Activated CD4-positive, alpha-beta T cell treated with anti-CD3 and anti-CD28 coated beads, Interleukin-2, Interleukin-6, amounts not matched to agents 100 ng/mL and 50 ng/mL, durations not matched to agents 16 hours and 8 hours (primary cell): ENCODE measurements at regions not wholly inside any gene's neighbourhood (a gene's known extent, or its start where the extent isn't known, plus 50 kb on each side); places are given as distances from the start of the nearest gene placed in this dataset.
"Not testable (repeated sequence)": the region's sequence is repeated elsewhere in the genome, so short reads cannot be mapped to it uniquely, and the experiment has no call there.

Experiments
- DNase-seq: peaks from one replicate; pipeline ENCODE4 v3.0.0-alpha.2; 2020

- no peak for DNase-seq
These were observed 176.4 kb downstream of the ACTR3 start for GRCh38 chr2:114066186-114066747.

GRCh38 chr2:114068438-114068837, 178.5 kb downstream of the ACTR3 start:
- no peak for DNase-seq

GRCh38 chr2:114076961-114077360, 187.1 kb downstream of the ACTR3 start:
- DNase-seq: no peak

GRCh38 chr2:114079366-114080004, 189.6 kb downstream of the ACTR3 start:
- no peak for DNase-seq

- DNase-seq: no peak
These were observed 193.0 kb downstream of the ACTR3 start for GRCh38 chr2:114082731-114083433.

- DNase-seq: peak; percentile 15
These were observed 194.0 kb downstream of the ACTR3 start for GRCh38 chr2:114083717-114084387.

GRCh38 chr2:114085238-114085637, 195.3 kb downstream of the ACTR3 start:
- DNase-seq: no peak

- no peak for DNase-seq
These were observed 196.1 kb downstream of the ACTR3 start for GRCh38 chr2:114085992-114086391.

GRCh38 chr2:114089636-114090319, 199.9 kb downstream of the ACTR3 start:
- no peak for DNase-seq

GRCh38 chr2:114091010-114091409, 201.1 kb downstream of the ACTR3 start:
- DNase-seq: no peak

GRCh38 chr2:114108249-114108648, 218.4 kb downstream of the ACTR3 start:
- DNase-seq: no peak

- DNase-seq: no peak
These were observed 219.0 kb downstream of the ACTR3 start for GRCh38 chr2:114108824-114109416.

GRCh38 chr2:114111329-114111728, 221.4 kb downstream of the ACTR3 start:
- DNase-seq: no peak

GRCh38 chr2:114113518-114113917, 223.6 kb downstream of the ACTR3 start:
- DNase-seq: no peak

GRCh38 chr2:114118088-114118487, 228.2 kb downstream of the ACTR3 start:
- no peak for DNase-seq

- DNase-seq: no peak
These were observed 230.0 kb downstream of the ACTR3 start for GRCh38 chr2:114119862-114120261.

GRCh38 chr2:114122930-114123329, 233.0 kb downstream of the ACTR3 start:
- DNase-seq: no peak

- no peak for DNase-seq
These were observed 234.0 kb downstream of the ACTR3 start for GRCh38 chr2:114123925-114124324.

GRCh38 chr2:114127372-114127771, 237.5 kb downstream of the ACTR3 start:
- DNase-seq: no peak

- no peak for DNase-seq
These were observed 238.4 kb downstream of the ACTR3 start for GRCh38 chr2:114128263-114128662.

GRCh38 chr2:114128725-114129124, 238.8 kb downstream of the ACTR3 start:
- DNase-seq: no peak

GRCh38 chr2:114132050-114132449, 242.2 kb downstream of the ACTR3 start:
- DNase-seq: not testable (repeated sequence)

- no peak for DNase-seq
These were observed 244.3 kb downstream of the ACTR3 start for GRCh38 chr2:114134146-114134545.
